C4-2B (cell line): ENCODE measurements at regions not wholly inside any gene's neighbourhood (a gene's known extent, or its start where the extent isn't known, plus 50 kb on each side); places are given as distances from the start of the nearest gene placed in this dataset.

Experiments used
- ZFX ChIP-seq: fragments of 450-650 bp; IDR thresholded peaks from 2 replicates; pipeline ENCODE4 v1.6.1; 2017
- TF ChIP-seq, protein P1 (sequence below): fragments of 450-650 bp; conservative IDR thresholded peaks from 2 replicates; pipeline ENCODE4 v1.5.1; 2017; ENCODE audit warnings: mild to moderate bottlenecking

DNA sequence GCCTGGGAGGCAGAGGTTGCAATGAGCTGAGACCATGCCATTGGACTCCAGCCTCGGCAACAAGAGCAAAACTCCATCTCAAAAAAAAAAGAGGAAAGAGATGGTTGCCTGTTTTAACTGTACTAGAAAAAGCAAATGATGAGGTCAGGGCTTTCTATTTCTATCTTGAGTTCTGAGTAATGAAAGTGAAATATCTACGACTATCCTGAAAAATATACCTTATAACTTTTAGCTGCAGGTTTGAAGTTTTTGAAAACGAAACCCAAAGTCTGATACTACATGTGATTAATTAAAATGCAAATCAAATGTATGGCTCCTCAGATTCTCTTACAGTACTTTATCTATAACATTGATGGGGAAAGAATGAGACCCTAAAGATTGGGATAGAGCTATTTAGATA lies 636.2 kb upstream of the LRRN3 start:
- TF ChIP-seq, protein P1, sequence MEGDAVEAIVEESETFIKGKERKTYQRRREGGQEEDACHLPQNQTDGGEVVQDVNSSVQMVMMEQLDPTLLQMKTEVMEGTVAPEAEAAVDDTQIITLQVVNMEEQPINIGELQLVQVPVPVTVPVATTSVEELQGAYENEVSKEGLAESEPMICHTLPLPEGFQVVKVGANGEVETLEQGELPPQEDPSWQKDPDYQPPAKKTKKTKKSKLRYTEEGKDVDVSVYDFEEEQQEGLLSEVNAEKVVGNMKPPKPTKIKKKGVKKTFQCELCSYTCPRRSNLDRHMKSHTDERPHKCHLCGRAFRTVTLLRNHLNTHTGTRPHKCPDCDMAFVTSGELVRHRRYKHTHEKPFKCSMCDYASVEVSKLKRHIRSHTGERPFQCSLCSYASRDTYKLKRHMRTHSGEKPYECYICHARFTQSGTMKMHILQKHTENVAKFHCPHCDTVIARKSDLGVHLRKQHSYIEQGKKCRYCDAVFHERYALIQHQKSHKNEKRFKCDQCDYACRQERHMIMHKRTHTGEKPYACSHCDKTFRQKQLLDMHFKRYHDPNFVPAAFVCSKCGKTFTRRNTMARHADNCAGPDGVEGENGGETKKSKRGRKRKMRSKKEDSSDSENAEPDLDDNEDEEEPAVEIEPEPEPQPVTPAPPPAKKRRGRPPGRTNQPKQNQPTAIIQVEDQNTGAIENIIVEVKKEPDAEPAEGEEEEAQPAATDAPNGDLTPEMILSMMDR = no peak
- TF ChIP-seq ZFX = no peak
